ENCODE measurements at regions not wholly inside any gene's neighbourhood (a gene's known extent, or its start where the extent isn't known, plus 50 kb on each side); places are given as distances from the start of the nearest gene placed in this dataset.

DNA sequence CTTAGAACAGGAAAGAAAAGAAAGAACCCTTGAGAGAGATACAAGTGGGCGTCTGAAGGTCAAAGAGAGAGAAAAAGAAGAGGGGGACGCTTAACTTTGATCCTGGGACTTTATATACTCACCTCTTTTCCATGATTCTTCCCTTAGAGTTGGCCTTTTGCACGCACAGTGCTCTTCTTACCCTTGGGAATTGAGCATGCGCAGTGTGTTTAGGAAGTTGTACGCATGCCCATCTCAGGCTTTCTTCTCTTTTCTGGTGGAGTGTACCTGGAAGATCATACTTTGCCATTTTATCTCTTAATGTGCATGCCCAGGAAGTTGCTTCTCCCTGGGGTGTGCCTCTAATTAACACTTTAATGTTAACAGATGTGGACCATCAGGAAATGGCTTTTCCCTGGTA lies 229.6 kb upstream of the ANO3 start:
- TF ChIP-seq YY1 (IDR thresholded peaks at IDR 0.05; ENCODE audit: low read depth) (no peak), CTCF (IDR thresholded peaks at IDR 0.05) (no peak), EZH2phosphoT487 (IDR thresholded peaks at IDR 0.05; ENCODE audit: borderline replicate concordance, low read depth) (no peak), EP300 (IDR thresholded peaks at IDR 0.05; ENCODE audit: borderline replicate concordance in 1 of 2, low read depth in 1 of 2, low read length in 1 of 2) (no peak), PBX3 (IDR thresholded peaks at IDR 0.05) (no peak), NRF1 (IDR thresholded peaks at IDR 0.05; ENCODE audit: low read depth, low read length) (no peak), MAX (IDR thresholded peaks at IDR 0.05; ENCODE audit: low read depth) (no peak)

Measured in SK-N-SH (cell line).